Epithelial cell of proximal tubule (primary cell): ENCODE measurements at regions not wholly inside any gene's neighbourhood (a gene's known extent, or its start where the extent isn't known, plus 50 kb on each side); places are given as distances from the start of the nearest gene placed in this dataset.

Source experiments
- DNase-seq: peaks from one replicate; pipeline ENCODE4 v3.0.0-alpha.2; 2011; ENCODE audit warnings: low read depth
- H3K4me3 ChIP-seq: 2 replicates; pipeline ENCODE4 v1.5.1; 2011; ENCODE audit warnings: low read depth, mild to moderate bottlenecking, low read length
- CTCF ChIP-seq: conservative IDR thresholded peaks from 2 replicates; pipeline ENCODE4 v1.5.1; 2012; ENCODE audit warnings: low read depth, mild to moderate bottlenecking, low read length

DNA sequence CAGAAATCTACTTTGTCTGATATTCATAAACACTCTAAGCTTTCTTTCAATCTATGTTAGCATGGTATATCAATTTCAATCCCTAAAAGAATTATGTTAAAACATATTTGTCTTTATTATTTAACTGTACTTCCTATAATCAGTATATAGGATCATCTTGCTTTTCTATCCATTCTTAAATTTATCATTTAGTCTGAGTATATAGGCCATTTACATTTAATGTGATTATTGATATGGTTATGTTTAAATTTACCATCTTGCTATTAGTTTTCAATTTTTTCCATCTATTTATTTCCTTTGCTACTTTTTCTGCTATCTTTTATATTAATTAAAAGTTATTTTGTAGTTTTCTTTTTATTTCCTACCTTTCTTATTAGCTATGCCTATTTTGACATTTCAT is 174.8 kb upstream of the MBNL1 start:
- no peak for TF ChIP-seq CTCF

DNA sequence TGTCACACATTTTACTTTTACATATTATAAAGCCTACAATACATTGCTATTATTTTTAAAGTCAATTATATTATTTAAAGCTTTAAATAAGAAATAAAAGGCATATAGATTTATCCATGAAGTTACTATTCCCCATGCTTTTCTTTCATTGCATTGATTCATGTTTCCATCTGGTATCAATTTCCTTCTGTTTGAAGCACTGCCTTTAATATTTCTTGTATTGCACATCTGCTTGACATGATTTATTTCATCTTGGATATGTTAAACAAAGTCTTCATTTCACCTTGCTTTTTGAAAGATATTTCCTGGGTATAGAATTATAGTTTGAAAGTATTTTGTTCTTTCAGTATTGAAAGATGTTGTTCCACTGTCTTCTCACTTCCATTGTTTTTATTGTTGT is 174.3 kb upstream of the MBNL1 start:
- TF ChIP-seq CTCF = no peak
- no peak overlapping the region for H3K4me3 ChIP-seq
- DNase-seq = no peak

More for the DNA sequence above, 174.8 kb upstream of the MBNL1 start:
- DNase-seq = no peak
- H3K4me3 ChIP-seq = no peak overlapping the region

- TF ChIP-seq CTCF = no peak
- H3K4me3 ChIP-seq = no peak overlapping the region
- no peak for DNase-seq
Observed at GRCh38 chr3:152095472-152095871, 173.3 kb upstream of the MBNL1 start.

DNA sequence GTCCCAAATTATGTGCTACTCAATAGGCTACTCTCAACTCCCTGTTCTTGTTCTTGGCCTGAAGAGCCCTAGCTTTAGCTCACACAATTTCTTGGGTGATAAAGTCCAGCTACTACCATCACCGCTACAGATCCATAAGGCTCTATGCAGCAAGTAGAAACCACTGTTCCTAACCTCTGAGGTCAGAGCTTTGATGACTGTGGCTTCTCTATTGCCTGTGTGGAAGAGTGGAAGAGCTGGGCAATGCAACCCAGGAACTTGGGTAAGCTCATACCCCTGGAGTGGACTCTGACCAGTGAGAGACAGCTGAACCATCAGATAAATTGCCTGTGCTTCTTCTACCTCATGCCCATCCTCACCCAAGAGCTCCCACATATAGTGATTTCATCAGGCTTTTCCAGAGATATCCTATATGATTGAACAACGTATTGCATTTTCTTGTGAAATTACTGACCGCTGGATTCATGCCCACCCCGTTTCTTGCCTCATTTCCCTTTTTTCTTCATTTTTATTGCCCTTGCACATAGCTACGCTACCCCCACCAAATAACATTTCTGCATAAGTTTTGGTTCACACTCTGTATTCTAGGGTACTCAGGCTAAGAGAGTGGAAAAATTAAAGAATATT is 172.3 kb upstream of the MBNL1 start:
- no peak overlapping the region for H3K4me3 ChIP-seq
- TF ChIP-seq CTCF = no peak
- DNase-seq = no peak

DNA sequence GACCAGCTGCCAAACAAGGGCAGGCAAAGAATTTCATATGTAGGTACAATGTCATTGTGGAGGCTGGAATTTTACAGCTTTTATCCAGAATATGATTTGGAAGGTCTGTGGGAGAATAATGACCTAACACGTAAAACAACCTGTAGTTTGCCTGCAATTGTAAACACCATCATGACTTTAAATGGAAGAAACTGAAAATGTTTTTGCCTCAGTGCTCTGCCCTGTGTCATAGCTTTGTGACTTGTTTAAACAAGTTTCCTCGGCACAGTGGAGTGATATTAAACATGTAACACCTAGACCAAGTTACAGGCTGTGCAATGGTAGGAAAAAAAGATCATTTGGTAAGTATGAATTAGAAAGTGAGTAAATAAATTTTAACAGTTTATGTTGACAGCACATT is 171.6 kb upstream of the MBNL1 start:
- TF ChIP-seq CTCF = no peak
- no peak for DNase-seq
- H3K4me3 ChIP-seq = no peak overlapping the region

- DNase-seq = no peak
- no peak for TF ChIP-seq CTCF
Observed at GRCh38 chr3:152097770-152098169, 171.0 kb upstream of the MBNL1 start.

DNA sequence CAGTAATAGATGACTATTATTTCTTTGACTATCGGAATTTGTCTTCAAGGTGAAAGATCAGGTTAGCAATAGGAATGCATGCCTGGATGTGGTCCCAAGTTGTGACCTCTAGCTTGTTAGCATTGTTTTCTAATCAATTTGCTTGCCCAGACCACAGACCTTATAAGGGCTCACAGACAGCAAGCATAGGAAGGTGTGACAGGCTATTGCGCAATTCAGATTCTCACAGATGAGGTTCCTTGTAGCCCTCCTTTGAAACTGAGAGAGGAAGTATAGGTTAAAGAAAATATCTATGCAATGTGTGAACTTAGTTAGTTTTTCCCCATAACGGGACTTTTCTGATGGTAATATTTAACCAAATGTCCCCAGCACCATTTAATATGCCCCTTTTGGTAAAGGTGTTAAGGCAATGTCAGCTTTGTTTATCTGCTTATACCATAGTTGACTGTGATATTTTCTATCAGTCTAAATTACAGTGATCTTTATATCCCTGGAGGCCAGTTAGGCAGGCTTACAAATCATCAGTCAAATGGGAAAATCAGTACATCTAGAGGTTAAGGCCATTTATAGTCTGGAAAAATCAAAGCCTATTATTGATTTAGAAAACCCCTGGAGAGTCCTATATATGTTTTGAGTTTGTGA is 168.1 kb upstream of the MBNL1 start:
- TF ChIP-seq CTCF = no peak
- H3K4me3 ChIP-seq = no peak overlapping the region
- DNase-seq = peak; percentile 4

More at GRCh38 chr3:152097770-152098169, 171.0 kb upstream of the MBNL1 start:
- H3K4me3 ChIP-seq = no peak overlapping the region
